GM12891 (cell line): ENCODE measurements at regions not wholly inside any gene's neighbourhood (a gene's known extent, or its start where the extent isn't known, plus 50 kb on each side); places are given as distances from the start of the nearest gene placed in this dataset.

Experiments used
- POLR2A ChIP-seq: IDR thresholded peaks from 2 replicates; pipeline ENCODE4 v1.6.1; 2011; ENCODE audit warnings: low read depth, low read length, control low read depth
- TAF1 ChIP-seq: IDR thresholded peaks from 2 replicates; pipeline ENCODE4 v1.6.1; 2011; ENCODE audit warnings: low read depth, low read length, control low read depth

DNA sequence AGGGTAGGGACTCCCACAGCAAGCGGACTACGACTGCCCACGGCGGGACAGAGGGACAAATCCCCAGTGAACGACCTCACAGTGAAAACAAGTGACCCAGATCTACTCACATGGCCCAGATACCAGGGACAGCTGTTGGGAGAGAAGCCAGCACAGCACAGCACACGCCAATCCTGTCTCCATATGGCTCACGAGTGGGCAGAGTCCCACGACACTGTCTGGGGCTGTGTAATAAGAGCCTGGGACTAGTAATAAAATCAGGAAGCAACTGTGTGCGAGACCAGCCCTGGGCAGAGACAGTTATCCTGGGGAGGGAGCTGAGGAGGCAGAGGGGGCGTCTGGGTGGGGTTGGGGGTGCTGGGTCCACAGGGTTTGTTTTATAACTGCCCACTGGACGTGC is 385.0 kb downstream of the CTTN start:
- TF ChIP-seq POLR2A (no peak), TAF1 (no peak)
